NCI-H345 treated with DMSO at 0.1 percent for 48 hours (cell line): ENCODE measurements at regions not wholly inside any gene's neighbourhood (a gene's known extent, or its start where the extent isn't known, plus 50 kb on each side); places are given as distances from the start of the nearest gene placed in this dataset.
A peak's percentile ranks its signal among the peaks of the same experiment; 100 is the strongest.

Experiments used
- DNase-seq: peaks from one replicate; lab custom pipeline; 2025; ENCODE audit not compliant: unreplicated experiment; lab: John Stamatoyannopoulos, UW

GRCh38 chr20:22257912-22258311 lies 326.5 kb downstream of the FOXA2 start:
- DNase-seq, result no peak

DNA sequence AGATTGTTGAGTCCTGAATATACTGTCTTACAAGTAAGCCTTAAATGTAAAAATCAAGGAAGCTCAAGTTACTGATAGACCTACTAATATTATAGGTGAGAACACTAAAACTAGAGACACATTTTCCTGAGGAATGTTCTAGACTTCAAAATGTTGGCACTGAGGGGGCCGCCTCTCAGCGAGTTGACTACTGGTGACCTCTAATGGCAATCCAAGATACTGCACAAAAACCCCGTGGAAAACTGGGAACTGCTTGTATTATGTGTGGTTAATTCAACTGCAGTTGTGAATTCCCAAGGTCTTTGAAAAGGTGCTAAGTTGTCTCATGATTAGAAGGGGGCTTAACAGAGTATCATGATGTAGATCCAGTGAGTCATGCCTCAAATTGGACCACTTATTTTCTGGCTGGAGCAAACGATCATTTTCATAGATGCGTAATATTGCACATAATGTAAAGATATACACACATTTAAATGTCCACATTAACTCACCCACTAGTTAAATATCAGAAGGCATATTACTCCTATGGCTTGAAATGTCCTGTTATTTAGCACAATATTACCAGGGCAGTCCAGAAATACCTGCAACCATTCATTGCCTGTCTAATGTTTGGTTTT lies 336.2 kb downstream of the FOXA2 start:
- DNase-seq, result no peak

DNA sequence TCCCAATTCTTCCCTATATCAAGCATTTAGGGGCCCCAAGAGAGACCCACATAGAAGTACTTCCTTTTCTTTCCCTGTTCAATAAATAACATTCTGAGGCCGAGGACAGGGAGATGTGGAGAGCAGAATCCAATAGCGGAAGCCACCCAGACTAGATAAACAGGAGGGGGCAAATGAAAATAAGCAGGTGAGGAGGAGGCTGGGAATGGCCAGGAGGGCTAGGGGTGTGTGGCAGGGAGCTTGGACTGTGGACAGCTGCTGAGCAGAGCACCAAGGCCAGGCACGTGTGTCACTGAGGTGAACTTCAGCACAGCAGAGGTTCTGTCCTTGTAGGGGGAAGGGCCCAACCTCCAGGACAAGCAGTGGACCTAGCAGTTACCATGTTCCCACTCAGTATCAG lies 339.2 kb downstream of the FOXA2 start:
- DNase-seq, result no peak

DNA sequence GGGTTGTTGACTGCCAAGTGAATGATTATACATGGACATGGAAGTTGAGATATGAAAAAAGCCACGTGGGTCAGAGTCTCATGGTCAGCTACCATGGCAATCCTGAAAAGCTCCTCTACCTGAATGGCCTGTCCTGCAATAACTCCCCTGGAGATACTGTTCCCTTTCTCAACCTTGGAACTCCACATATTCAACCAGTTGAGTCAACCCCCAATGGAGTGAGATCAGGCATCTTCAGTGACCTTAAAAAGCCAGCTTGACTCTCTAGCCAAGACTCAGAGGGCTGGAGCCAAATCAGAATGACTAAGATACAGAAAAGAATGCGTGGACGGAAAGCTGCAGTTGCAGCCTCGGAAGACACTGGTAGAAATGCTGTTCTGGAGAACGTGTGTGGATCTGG lies 341.3 kb downstream of the FOXA2 start:
- no peak for DNase-seq

DNA sequence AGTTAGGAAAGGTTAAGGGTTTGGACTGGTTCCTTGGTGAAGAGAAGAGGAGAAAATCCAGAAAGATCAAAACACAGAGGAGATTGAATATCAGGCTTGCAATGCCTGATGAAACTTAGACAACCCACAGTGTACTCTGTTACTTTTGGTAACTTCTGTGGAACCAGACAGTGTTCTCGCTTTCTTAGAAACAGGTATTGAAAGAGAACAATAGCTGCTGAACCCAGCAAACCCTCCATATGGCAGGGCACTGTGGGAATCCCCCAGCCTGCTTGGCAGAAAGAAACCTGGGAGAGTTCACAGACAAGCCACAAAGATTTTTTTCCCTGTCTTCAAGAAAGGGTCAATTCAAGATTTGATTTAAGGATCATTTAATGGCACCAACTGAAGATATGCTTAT lies 342.8 kb downstream of the FOXA2 start:
- DNase-seq, result no peak

GRCh38 chr20:22232923-22233322 lies 351.4 kb downstream of the FOXA2 start:
- DNase-seq, result no peak

DNA sequence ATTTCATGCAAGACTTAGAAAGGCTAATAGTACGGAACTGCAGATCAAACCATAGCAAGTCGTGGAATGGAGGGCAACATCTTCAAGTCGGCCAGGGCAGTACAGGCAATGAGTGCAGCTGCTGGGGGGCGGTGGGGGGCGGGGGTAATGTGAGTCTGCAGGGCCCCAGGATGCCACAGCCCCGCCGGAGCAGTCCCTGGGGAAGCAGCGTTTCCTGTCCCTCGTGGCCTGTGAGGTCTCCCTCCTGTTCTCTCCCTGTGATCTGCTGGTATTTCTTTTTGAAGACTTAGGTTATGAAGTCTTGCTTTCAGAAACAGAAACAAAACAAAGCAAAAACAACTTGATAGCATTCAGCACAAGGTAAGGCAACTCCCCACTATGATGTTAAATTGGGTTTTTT lies 351.9 kb downstream of the FOXA2 start:
- DNase-seq, result no peak

GRCh38 chr20:22226849-22227700 lies 357.3 kb downstream of the FOXA2 start:
- DNase-seq, result no peak

GRCh38 chr20:22223236-22223635 lies 361.1 kb downstream of the FOXA2 start:
- no peak for DNase-seq

GRCh38 chr20:22217712-22218352 lies 366.5 kb downstream of the FOXA2 start:
- no peak for DNase-seq

DNA sequence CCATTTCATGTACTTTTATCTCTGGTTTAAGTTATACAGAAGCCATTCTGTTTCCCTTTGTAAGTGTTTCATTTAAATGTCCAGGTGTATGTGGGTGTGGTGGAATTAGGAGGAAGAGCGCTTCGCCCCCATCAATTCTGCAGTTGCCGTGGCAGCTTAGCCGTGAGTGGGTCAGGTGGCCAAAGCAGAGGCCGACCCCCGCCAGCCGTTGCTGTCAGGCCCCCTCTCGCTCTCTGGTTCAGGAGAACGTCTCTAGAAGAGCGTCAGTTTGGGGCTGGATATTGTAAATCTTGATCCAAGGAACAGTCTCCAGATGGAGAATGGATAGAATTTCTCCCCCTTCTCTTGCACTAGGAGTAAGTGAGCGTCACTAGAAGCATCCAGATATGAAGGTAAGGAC lies 367.4 kb downstream of the FOXA2 start:
- DNase-seq, result no peak

DNA sequence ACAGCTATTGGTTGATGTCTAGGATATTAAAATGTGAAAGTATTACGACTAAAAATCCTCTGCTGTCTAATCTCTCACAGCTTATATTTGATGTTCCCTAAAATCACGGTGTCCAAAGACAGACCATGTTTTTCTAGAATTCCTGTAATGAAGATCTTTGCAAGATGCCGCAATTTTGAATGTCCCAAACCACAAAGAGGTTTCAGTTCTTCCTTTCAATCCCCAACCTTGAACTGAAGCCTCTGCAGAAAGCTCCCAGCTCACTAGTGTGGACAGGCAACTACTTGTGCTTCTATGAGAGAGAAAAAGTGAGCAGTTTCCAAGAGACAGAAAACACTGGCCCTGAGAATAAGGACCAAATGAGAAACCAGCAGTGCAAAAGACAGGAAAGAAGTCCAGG lies 370.1 kb downstream of the FOXA2 start:
- DNase-seq, result no peak

- DNase-seq, result no peak
Measured at GRCh38 chr20:22213271-22213670, 371.1 kb downstream of the FOXA2 start.

DNA sequence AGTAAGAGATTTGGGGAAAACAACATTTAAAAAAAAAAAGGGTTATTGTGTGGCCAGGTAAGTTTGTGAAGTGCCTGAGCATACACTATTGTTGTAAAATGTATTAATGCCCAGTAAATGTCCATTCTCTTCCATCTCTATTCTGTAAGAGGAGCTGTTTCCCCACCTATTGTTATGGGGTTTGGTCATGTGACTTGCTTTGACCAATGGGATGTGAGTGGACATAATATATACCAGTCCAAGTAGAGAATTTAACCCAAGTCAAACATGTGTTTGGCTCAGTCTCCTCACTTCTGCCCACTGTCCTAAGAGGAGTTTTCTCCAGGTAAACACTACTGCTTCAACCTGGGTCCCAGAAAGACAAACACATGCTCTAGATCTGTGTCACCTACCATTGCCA lies 377.1 kb downstream of the FOXA2 start:
- DNase-seq, result no peak

GRCh38 chr20:22204801-22205200 lies 379.6 kb downstream of the FOXA2 start:
- DNase-seq, result no peak

- DNase-seq, result no peak
Measured at GRCh38 chr20:22182148-22182547, 402.2 kb downstream of the FOXA2 start.

DNA sequence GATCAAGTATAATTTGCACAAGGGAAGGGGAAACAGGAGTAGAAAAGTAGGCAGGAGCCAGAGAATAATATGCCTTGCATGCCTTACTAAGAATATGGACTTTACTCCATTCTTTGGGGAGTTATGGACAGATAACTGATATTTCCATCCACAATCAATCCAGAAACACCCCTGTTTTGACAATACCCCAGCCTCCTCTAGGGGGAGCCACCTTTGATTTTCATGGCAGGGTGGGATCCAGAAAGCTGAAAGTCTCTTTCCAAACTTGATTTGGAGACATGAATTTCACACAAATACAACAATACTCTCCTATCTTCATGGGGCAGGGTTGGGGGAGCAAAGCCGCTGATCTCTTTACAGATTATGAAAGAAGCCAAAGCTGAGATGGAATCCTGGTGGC lies 404.1 kb downstream of the FOXA2 start:
- no peak for DNase-seq

- DNase-seq, result no peak
Measured at GRCh38 chr20:22160101-22160652, 424.2 kb downstream of the FOXA2 start.

DNA sequence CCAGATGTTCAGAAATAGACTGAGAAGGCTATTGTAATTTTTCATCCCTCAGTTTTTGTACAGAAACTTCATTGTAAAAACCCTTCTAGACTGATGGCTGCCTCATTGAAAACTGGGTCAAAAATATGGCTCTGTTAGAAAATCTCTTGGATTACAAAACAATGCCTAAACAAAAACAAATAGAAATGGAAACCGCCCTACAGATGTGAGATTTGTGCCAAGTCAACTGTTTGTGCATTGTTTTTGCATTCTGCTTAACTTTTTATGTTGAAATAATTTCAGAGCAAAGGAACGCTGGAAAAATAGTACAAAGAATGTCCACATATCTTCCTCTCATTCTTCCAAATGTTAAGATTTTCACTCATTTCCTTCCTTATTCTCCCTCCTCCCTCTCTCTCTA lies 425.1 kb downstream of the FOXA2 start:
- DNase-seq, result no peak

DNA sequence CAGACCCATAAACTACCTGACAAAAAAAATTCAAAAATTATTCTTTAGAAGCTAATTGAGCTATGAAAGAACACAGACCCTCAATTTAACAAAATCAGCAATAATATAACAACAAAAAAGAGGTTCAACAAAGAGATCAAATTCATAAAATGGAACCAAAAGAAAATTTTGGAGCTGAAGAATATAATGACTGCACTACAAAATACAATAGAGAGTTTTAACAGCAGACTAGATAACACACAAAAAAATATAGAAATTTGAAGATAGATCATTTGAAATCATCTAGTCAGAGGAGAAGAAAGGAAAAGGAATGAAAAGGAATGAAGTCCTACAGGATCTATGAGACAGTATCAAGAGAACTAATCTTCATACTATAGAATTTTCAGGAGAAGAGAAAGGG lies 422.1 kb downstream of the PAX1 start:
- DNase-seq, result no peak

- DNase-seq, result peak; percentile 1
Measured at GRCh38 chr20:22106308-22106938, 401.0 kb downstream of the PAX1 start.
